HCEC 1CT (cell line): ENCODE measurements at regions not wholly inside any gene's neighbourhood (a gene's known extent, or its start where the extent isn't known, plus 50 kb on each side); places are given as distances from the start of the nearest gene placed in this dataset.

Experiments
- DNase-seq: peaks from one replicate; pipeline ENCODE4 v3.0.0-alpha.2; 2017

DNA sequence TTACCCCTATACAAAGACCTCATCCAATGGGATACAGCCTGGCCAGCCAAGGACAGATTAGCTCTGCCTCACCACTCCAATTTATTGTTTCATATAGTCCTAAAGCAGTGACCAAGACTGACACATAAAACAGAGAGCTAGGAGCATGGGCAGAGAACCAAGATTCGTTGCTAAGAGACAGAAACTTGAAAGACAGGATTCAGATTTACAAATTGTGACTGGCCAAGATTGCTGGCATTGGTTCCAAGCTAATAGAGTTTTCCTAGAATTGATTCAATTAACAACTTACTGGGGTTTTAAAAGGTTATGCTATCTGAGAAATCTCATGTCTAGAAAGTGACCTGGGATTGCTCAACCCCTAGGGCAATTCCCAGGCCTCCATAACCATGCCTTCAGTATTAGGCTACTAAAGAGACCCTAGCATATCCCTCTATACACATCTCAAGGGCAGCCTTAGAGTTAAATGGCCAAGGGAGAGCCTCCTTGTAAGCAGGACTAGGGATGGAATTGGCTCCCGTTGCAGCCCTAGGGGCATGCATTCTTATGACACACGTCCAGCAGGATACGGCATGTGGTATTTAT is 75.6 kb downstream of the ICOS start:
- no peak for DNase-seq

DNA sequence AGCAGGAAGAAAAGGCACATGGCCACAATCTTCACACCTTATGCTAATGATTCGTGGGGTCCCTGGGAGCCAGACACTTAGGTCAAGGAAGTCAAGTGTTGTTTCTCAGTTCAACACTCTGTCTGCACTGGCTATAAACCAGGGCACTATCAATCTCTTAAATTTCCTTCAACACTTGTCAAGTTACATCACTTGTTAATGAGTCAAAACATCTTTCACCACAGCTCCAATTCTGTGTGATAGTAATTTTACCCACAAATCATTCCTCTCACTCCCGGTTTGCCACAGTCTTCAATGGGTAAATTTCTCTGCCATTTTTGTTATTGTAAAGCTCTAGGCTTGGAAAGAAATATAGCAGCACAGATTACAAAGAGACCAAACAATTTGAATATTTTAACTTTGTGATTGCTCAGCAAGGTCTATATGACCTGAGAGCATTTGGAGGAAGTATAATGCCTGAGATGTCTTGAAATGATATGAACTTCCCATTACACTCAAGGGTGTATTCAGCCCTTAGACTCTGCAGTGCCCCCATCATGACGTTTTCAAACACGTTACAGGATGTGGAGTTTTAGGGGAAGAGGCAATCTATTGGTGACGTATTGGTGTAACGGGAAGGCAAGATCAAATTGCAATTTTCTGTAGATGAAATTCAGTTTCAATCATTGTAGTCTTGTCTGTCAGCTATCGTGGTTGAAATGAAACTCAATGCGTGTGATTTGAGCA is 78.7 kb downstream of the ICOS start:
- no peak for DNase-seq

DNA sequence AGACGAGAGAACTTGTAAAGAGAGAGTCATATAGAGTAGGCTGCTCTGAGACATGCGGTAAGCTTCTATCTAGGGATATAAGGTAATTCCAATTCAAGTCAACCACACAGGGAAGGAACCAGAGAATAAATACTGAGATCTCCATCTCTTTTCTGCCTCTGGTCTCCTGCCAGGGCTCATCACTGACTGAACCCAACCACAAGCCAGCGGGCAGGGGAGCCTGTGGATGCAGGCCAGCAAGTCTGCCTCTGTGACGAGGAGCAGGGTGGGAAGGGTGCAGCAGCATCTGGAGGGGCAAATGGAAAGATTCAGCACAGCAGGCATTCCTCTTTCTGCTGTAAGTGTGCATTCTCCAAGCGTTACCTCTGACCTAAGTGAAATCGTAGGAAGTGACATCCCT is 82.2 kb downstream of the ICOS start:
- no peak for DNase-seq

DNA sequence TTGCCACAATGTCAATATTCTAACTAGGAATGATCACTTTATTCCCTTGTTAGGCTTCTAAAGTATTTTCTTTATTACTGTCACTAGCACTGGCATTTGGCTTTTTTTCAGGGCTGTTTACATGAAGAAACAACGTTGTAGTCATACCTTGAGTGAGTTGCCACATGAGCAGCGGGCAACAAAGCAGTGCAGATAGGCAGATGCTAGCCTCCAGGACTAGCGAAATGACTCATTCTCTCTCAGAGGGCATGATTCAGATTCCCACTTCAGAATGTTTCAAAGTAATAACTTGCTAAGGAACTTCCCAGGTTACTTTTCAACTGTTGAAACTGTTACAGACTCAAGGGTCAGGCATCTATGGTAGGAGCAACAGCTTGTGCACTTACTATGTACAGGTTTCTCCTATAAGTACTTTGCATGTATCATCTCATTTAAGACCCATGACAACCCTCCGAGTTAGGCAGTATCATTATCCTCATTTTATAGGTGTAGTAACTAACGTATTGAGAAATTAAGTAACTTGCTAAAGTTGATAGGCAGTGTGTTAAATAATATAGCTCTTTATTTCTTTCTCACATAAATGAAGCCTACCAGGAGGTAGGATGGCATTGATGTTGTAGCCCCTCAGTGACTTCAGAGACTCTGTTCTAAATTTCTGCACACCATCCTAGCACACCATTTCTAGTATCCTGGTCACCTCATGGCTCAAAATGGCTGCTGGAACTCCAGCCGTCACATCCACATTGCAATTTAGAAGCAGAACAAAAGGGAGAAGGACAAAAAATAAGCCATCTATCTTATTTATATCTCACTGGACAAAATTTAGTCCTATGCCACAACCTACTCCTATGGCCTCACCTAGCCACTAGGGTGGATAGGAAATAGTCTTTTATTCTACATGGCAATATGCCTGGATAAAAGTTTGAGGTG is 83.3 kb downstream of the ICOS start:
- peak; percentile 46 for DNase-seq

DNA sequence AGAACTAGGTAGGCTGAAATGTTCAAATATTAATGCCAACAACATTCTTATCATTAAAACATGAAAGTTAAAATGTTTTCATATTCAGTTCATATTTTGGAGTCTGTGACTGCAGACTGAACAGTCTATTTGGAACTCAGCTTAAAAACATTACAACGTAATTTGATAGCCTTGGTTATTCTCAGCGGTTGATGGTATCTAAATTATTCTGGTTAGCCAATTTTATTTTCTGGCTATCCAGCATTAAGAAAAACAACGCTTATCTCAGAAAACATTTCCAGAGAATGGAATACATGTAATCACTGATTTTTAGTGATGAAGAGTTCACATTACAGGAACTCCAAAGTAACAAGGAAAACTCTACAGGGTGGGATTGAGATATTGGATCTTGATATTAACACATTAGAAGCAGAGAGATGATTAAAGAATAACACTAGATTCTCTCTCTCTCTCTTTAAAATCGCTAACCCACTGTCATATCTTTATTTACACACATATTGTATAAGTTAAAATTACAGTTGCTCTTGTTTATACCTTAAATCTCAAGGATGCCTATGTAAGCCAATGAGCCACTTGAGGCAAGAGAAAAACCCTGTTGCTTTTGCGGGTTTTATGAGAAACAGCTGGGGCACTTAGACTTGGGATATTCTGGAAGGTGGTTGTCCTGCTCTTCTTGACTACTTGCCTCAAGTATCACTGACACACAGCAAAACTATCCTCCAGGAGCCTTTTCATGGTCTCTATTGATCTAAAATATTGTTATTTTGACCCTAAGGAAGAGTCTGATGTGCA is 84.9 kb downstream of the ICOS start:
- no peak for DNase-seq

DNA sequence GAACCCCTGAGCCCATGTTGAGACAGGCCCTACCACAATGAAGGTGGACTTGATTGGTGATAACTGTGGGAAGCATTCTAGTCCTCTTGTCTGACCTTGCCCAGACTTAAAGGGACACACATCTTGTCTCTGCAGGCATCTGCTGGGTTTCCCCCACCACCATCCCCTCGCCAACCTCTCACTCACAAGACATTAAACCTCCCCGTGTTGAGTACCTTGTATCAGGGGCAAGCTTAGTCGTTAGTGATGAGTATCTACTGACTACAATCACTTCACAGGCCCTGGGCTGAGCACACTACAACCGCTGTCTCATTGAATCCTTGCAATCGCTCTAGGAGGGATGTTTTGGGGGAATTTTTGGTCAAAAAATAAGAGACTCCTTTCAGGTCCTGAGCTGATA is 86.0 kb downstream of the ICOS start:
- DNase-seq: no peak

DNA sequence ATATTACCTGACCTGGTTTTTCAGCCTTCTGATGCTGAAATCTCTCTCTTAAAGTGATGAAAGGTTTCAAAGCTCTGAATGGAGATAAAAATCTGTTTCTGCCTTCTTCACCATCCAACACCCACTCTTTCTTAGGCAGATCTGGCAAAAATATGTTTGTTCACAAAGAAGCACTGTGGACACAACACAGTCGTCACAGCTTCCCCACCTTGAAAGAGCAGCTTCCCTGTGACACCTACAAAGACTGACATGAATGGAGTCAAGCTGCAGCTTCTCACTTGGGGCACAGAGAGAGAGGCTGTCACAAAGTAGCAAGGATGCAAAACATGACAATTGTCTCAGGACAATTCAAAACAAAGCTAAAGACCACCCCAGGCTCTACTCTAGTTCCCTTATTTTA is 86.5 kb downstream of the ICOS start:
- no peak for DNase-seq

DNA sequence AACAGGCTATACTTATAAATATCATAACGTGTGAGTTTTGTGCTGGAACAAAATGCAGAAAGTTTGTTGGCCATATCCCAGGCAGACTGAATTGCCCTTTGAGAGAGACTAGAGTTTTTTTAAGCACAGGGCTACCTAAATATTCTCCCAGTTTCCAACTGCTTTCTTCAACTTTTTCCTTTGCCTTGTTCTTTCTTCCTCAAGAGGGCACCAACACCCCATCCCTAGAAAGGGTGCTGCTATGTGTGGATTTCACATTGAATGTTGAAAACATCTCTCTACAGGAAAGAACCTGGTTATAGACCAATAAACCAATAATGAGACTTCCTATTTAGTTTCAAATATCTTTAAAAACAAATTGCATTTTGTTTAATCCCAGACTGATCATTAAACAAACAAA is 87.9 kb downstream of the ICOS start:
- peak; percentile 39 for DNase-seq

DNA sequence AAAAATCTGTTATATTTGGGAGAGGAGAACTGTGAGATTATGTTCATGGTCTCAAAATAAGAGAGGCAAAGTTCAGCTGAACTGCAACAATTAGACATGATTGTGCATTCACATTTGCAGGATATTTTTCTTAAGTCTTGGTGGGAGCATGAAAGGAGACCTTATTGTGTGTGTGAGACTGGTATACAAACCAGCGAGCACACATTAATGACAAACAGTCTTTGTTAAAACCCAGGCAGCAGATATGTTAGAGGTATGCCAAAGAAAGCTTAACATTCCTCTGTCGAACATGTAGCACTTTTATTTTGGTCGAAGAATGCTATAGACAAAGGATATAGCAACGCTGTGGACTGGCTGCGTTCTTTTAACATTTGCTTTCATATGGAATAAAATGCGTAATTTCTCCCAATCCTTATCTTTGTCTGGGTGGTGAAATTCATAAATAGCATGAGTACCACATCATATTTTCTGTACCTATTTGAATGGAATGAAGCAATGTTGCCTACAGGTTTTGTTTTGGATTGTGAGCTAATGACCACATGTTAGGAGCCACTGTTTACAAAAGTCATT is 88.4 kb downstream of the ICOS start:
- DNase-seq: no peak

DNA sequence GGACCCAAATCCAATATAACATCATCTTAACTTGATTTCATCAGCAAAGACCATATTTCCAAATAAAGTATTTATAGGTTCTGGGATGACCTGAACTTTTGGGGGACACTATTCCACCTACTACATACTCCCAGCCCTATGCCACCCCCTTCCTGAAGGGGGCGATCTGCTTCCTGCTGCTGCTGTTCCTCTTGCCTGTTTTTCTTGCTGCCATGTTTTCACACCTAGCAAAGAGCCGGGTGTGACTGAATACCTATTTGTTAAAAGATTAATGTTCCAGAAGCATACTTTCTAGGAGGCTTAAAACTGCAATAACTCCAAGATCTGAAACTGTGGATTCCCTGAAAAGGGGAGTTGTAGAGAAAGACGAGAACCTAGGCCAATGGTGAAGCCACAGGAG is 89.7 kb downstream of the ICOS start:
- DNase-seq: no peak

DNA sequence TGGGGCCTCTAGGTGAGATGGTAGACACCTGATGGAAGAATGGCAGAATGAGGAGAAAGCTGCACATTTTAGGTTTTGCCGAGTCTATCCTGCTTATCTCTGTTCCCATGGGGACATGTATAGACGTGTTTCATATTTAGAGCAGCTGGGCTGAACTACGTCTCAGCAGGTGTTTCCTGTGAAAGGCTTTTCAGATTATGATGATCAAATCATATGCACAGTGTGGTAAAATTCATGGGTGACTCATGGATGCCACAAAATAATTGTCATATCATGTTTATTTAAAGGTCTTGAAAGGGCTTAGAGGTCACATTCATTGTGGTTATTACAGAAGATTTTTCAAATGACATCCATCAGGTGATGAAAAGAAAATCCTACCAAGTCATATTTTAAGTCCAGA is 90.5 kb downstream of the ICOS start:
- DNase-seq: peak; percentile 54

DNA sequence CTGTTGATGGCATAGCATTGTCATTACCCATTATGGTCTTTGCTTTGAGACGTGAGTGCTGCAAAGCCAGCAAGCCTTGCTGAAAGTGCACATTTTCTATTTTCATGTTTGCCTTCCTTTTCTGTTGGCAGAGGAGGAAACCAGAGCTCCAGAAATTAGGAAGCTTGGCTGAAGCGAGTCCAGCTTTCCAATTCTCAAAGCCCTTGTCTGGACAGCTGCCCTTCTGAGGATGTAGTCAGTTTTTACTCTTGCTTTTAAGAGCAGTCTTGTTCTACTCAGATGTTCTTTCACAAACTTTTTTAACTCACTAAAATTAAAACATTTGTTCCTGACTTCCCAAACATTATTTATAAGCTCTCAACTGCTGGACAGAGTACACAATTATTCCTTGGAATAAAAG is 93.8 kb downstream of the ICOS start:
- DNase-seq: no peak

DNA sequence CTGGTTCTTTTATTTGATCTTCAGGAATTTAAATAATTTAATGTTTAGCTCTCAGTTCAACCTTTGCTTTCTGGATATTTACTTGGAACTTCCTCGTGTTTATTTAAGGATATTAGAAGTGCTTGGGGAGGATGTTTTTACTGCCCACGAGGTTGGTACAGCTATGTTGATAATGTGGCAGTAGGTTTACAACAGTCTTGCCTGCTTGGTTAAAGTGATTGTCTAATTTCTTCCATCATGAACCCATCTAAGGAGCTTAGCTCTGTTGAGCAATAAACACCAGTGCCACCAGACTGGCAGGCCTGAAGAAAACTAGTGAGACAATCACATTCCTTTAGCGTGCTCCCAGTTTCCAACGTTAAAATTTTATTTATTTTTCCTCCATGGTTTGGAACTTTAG is 94.5 kb downstream of the ICOS start:
- no peak for DNase-seq

DNA sequence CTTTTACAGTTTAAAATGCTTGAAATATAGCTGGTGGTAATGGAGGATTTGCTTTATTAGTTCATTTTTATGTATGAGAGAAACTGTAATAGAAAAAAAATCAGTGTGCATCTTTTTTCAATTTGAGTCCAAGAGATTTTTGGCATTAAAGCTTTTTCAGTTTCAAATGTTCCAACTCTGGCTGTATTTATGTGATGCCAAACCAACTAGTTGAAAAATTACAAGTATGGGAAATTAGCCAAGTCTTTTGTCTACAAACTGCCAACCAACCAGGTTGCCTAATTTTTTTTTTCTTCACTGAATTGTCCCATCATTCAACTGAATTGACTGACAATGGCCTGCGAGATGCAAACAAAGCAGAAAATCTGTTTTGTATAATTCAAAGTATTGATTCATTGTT is 95.7 kb downstream of the ICOS start:
- no peak for DNase-seq

DNA sequence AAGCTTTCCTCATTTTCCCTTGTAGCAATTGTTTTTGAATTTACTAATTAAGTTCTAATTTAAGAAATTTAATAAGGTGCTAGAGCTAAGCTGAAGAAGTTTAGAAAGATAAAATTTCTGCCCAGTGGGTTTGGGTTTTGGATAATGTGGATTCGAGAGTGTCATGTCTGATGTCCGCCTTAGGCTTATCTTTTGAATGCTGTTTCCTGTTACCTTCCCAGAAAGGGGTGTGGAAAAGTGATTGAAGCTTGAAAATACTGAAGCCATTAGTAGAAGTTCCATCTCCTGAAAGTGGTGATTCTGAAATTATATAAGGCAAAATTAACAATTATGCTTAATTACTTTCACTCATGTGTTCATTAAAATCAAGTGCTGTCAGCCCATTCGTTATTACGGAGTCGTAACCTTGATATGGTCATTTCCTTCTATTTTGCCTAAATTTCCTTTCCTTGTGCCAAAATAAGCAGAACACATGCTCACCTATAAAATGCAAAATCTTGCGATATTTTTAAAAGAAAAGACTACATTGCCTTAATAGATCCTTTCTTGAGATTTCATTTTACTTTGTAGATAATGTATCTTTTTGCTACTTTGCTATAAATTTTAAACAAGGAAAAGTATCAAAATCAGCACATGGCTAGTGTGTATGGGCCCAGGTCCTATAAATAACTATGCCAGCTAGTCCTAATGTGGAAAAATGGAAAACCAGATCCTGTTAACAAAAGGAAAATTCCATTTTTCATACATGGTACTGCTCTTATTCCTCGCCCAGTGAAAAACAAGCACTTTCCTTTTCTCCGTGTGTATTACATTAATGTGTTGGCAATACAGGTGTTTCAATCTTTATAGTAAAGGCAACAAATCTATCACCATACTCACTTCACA is 97.3 kb downstream of the ICOS start:
- DNase-seq: no peak

DNA sequence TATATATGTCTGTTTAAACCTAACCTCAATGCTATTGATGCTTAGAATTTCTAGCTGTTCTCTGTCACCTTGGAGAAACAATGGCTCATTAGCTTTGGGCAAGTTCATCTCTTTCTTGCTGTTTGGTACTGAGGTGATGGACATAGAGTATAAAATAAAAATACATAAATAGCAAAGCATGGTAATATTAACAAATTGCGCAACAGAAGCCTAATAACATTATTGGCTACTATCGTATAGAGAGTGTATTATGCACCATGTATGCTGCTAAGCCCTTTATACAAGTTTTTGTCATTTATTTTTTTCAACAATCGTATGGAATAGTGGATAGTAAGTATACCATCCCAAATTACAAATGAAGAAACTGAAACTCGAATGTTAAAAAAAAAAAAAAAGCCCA is 100.1 kb downstream of the ICOS start:
- DNase-seq: no peak

DNA sequence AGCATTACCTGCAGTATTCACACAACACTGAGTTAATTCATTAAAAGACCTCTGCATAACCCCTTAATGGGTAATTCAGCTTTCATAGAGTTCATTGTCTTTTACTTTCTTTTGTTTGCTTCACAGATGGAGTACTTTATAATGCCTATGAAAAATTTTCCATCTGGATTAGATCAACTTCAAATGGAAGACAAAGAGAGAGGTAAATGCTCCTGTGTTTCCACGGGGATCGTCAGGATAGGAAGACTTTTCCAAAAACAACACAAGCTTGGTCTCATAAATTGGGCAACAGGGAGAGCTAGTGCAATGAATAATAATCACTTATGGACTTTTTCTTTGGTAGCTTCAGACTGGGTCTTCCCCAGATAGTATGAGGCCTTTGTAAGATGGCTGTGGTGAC is 100.7 kb downstream of the ICOS start:
- no peak for DNase-seq

DNA sequence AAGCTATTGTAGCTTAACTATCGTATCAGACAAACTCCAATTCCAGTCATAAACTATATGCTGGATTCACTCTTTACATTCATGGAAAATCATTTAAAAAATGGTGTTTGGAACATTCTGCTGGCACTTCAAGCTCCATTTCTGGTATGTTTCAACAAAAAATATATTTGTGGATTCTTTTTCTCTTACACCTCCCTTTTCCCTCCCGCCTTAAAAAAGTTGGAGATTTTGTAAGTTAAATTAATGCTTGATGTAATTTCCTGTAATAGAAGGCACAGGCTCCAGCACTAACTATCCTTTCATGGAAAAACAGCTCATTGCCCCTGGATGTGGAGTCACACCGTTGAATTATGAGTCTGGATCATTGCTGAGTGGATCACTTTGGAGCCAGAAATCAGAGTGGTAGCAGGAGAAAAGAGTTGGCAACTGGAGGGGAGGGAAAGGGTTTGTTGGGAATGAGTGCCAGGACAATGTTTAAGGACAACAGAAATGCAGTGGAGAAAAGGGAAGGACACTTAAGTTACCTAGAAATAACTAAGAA is 102.8 kb downstream of the ICOS start:
- DNase-seq: no peak

DNA sequence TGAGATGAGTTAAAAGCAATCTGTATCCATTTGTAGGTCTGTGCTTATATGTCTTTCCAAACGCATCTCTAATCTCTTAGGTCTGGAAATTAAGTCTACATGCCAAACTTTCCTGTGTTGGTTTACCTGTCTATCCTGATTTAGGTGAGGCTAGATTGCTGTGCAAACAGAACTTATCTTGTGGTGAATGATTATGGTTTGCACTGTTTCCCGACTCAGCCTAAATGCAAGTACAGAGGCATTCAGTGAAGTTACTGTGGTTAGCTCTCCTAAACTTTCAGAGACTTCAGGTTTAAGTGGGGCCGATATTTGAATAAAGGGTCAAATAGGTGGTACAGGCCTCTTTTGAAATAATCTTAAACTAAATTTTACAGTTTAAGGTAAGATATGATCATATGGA is 103.5 kb downstream of the ICOS start:
- no peak for DNase-seq

DNA sequence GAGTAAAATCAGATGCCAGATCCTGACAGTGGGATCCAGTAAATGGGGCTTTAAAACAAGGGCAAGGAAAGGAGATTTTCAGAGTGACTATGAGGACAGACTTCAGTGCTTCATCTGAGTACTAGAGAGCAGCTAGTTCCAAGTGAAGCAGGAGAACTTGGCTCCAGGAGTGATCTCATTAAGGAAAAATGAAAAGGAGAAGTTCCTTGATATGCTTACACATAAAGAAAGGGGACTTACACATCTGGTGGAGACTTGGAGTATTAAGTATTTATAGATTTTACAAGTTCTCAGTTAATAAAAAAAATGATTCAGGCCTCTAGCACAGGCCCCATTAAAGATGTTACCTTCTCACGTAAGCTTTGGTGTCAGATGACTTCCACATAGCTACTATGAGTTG is 105.8 kb downstream of the ICOS start:
- DNase-seq: no peak

DNA sequence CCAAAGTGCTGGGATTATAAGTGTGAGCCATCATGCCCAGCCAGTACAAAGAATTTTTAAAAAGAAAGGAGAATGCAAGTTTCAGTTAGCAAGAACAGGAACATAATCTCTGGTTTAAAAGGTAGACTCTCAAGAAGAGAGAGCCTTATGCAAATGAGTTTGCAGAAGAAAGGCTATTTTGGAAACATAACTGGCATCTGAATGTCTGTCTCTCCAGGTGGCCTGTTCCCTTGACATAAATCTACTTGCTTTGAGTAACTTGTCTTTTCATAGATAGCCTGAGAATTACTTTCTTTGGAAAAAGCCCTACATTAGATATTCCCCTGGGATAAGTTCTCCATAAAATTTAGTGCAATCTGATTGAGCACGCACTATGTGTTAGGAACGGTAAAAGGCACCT is 109.6 kb downstream of the ICOS start:
- DNase-seq: no peak

DNA sequence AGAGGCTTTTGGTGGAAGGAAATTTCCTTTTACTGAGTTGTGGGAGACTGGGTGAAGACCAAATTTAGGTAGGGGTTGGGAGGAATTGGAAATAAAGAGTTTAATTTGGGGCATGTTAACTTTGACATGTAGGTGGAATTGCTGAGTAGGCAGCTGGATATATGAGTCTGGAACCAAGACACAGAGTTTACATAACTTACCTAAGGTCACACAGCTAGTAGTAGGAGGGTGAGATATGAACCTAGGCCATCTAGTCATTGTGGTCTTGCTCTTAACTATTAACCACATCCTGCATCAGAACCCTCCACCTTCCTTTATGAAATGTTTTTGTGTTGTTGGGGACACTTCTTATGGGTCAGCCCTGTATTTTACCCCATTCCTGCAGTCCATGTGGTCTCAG is 113.1 kb downstream of the ICOS start:
- no peak for DNase-seq
